Nephron progenitor cell (in vitro differentiated cells): ENCODE measurements at regions not wholly inside any gene's neighbourhood (a gene's known extent, or its start where the extent isn't known, plus 50 kb on each side); places are given as distances from the start of the nearest gene placed in this dataset.

ENCODE experiments used
- DNase-seq: peaks from one replicate; pipeline ENCODE4 v3.0.0; 2021
- H3K27ac Mint-ChIP-seq: 2 replicates; pipeline ENCODE4 v1.8.0; 2021; ENCODE audit warnings: mild to moderate bottlenecking, moderate library complexity, mixed read lengths
- H3K27me3 Mint-ChIP-seq: 2 replicates; pipeline ENCODE4 v1.8.0; 2021; ENCODE audit warnings: mild to moderate bottlenecking, low read depth, mixed read lengths; ENCODE audit not compliant: poor library complexity
- H3K36me3 Mint-ChIP-seq: 2 replicates; pipeline ENCODE4 v1.8.0; 2021; ENCODE audit warnings: low read depth, mixed read lengths
- H3K4me1 Mint-ChIP-seq: 2 replicates; pipeline ENCODE4 v1.8.0; 2021; ENCODE audit warnings: mixed read lengths
- H3K4me3 Mint-ChIP-seq: 2 replicates; pipeline ENCODE4 v1.8.0; 2021; ENCODE audit warnings: mild to moderate bottlenecking, moderate library complexity, mixed read lengths
- H3K9me3 Mint-ChIP-seq: 2 replicates; pipeline ENCODE4 v1.8.0; 2021; ENCODE audit warnings: mild to moderate bottlenecking, moderate library complexity, mixed read lengths
- CTCF ChIP-seq: fragments of 200-600 bp; sonication (generic); IDR thresholded peaks from 2 replicates; pipeline ENCODE4 v1.5.0; 2021; ENCODE audit warnings: antibody characterized with exemption

GRCh38 chr10:69742928-69743602, 58.6 kb upstream of the COL13A1 start:
- Mint-ChIP-seq H3K9me3 (no peaks in the 10 kb centered on the region), H3K4me1 (peaks cover 46% of the 10 kb centered on the region), H3K27me3 (peaks cover 36% of the 10 kb centered on the region), H3K27ac (no peak overlapping the region), H3K36me3 (no peaks in the 10 kb centered on the region), H3K4me3 (no peak overlapping the region)
- peak; percentile 51 for TF ChIP-seq CTCF
- peak; percentile 68 for DNase-seq

- Mint-ChIP-seq H3K27me3 (peaks cover 31% of the 10 kb centered on the region), H3K4me1 (peaks cover 45% of the 10 kb centered on the region), H3K27ac (no peak overlapping the region), H3K4me3 (no peak overlapping the region), H3K36me3 (no peaks in the 10 kb centered on the region), H3K9me3 (no peaks in the 10 kb centered on the region)
- DNase-seq = no peak
- no peak for TF ChIP-seq CTCF
Observed at GRCh38 chr10:69744971-69745370, 56.7 kb upstream of the COL13A1 start.

- Mint-ChIP-seq H3K4me1 (peaks cover 45% of the 10 kb centered on the region), H3K9me3 (no peaks in the 10 kb centered on the region), H3K27ac (no peak overlapping the region), H3K4me3 (no peak overlapping the region), H3K36me3 (no peaks in the 10 kb centered on the region), H3K27me3 (peaks cover 33% of the 10 kb centered on the region)
- no peak for TF ChIP-seq CTCF
- DNase-seq = no peak
Observed at GRCh38 chr10:69745698-69746097, 56.0 kb upstream of the COL13A1 start.

GRCh38 chr10:69747179-69747578, 54.5 kb upstream of the COL13A1 start:
- TF ChIP-seq CTCF = no peak
- Mint-ChIP-seq H3K9me3 (no peaks in the 10 kb centered on the region), H3K36me3 (no peaks in the 10 kb centered on the region)

GRCh38 chr10:69748621-69749020, 53.1 kb upstream of the COL13A1 start:
- Mint-ChIP-seq H3K9me3 (no peaks in the 10 kb centered on the region), H3K4me1 (peaks cover 69% of the 10 kb centered on the region), H3K27me3 (peaks cover 23% of the 10 kb centered on the region), H3K4me3 (no peak overlapping the region), H3K27ac (no peak overlapping the region), H3K36me3 (no peaks in the 10 kb centered on the region)
- no peak for DNase-seq
- TF ChIP-seq CTCF = no peak

More at GRCh38 chr10:69747179-69747578, 54.5 kb upstream of the COL13A1 start:
- Mint-ChIP-seq H3K27me3 (peaks cover 26% of the 10 kb centered on the region), H3K4me1 (peaks cover 58% of the 10 kb centered on the region), H3K4me3 (no peak overlapping the region), H3K27ac (no peak overlapping the region)
- no peak for DNase-seq
